ENCODE measurements at regions not wholly inside any gene's neighbourhood (a gene's known extent, or its start where the extent isn't known, plus 50 kb on each side); places are given as distances from the start of the nearest gene placed in this dataset.

GRCh38 chr6:138600261-138600660 is 101.0 kb upstream of the NHSL1 start:
- Histone ChIP-seq H3K4me3 (no peak overlapping the region), H3K27me3 (replicated peaks in 1 of 7) (peaks cover 0 to 3% (median 0%) of the 10 kb centered on the region in 7 donors), H3K27ac (no peak overlapping the region), H3K9me3 (no peaks in the 10 kb centered on the region), H3K36me3 (no peaks in the 10 kb centered on the region), H3K4me1 (no peaks in the 10 kb centered on the region)
- no peak for TF ChIP-seq POLR2A (IDR thresholded peaks at IDR 0.05)
- no peak for TF ChIP-seq POLR2AphosphoS5 (IDR thresholded peaks at IDR 0.05)
- no peak for TF ChIP-seq CTCF (IDR thresholded peaks at IDR 0.05 in 8 of 11, conservative IDR thresholded peaks at IDR 0.05 in 3 of 11)
- intact Hi-C loops (cut with DNase I; ENCODE audit: low total_unique reads), result no loop called here
- no peak for DNase-seq

GRCh38 chr6:138600726-138601125 is 101.4 kb upstream of the NHSL1 start:
- Histone ChIP-seq H3K36me3 (no peaks in the 10 kb centered on the region), H3K4me3 (no peak overlapping the region), H3K9me3 (no peaks in the 10 kb centered on the region), H3K27me3 (replicated peaks in 1 of 7) (peaks cover 0 to 3% (median 0%) of the 10 kb centered on the region in 7 donors), H3K27ac (no peak overlapping the region), H3K4me1 (no peaks in the 10 kb centered on the region)
- DNase-seq, result no peak
- intact Hi-C loops (cut with DNase I; ENCODE audit: low total_unique reads), result no loop called here
- TF ChIP-seq CTCF (IDR thresholded peaks at IDR 0.05 in 8 of 11, conservative IDR thresholded peaks at IDR 0.05 in 3 of 11) (no peak), POLR2A (IDR thresholded peaks at IDR 0.05) (no peak), POLR2AphosphoS5 (IDR thresholded peaks at IDR 0.05) (no peak)

GRCh38 chr6:138601128-138601527 is 101.8 kb upstream of the NHSL1 start:
- no peak overlapping the region for H3K4me3 ChIP-seq
- no peaks in the 10 kb centered on the region for H3K36me3 ChIP-seq
- no peak for TF ChIP-seq POLR2AphosphoS5 (IDR thresholded peaks at IDR 0.05)
- no peak for TF ChIP-seq CTCF (IDR thresholded peaks at IDR 0.05 in 8 of 11, conservative IDR thresholded peaks at IDR 0.05 in 3 of 11)
- no peak for TF ChIP-seq POLR2A (IDR thresholded peaks at IDR 0.05)

GRCh38 chr6:138605958-138606357 is 106.7 kb upstream of the NHSL1 start:
- no peaks in the 10 kb centered on the region for H3K36me3 ChIP-seq
- peaks cover 0 to 3% (median 0%) of the 10 kb centered on the region in 7 donors for H3K27me3 ChIP-seq (replicated peaks in 1 of 7)
- TF ChIP-seq CTCF (IDR thresholded peaks at IDR 0.05 in 8 of 11, conservative IDR thresholded peaks at IDR 0.05 in 3 of 11), result no peak
- no peaks in the 10 kb centered on the region for H3K9me3 ChIP-seq
- H3K4me1 ChIP-seq, result no peaks in the 10 kb centered on the region
- no peak overlapping the region for H3K4me3 ChIP-seq
- intact Hi-C loops (cut with DNase I; ENCODE audit: low total_unique reads), result no loop called here
- H3K27ac ChIP-seq, result no peak overlapping the region
- DNase-seq, result no peak
- 88 to 100% (median 92%) methylated on average over 1 of the region's 1 CpG for WGBS, 5 donors

More at GRCh38 chr6:138601128-138601527, 101.8 kb upstream of the NHSL1 start:
- intact Hi-C loops (cut with DNase I; ENCODE audit: low total_unique reads), result no loop called here
- no peaks in the 10 kb centered on the region for H3K4me1 ChIP-seq
- peaks cover 0 to 3% (median 0%) of the 10 kb centered on the region in 7 donors for H3K27me3 ChIP-seq (replicated peaks in 1 of 7)
- no peak overlapping the region for H3K27ac ChIP-seq
- DNase-seq, result no peak
- H3K9me3 ChIP-seq, result no peaks in the 10 kb centered on the region

Measured in spleen (tissue), 11 donors.